ENCODE measurements at regions not wholly inside any gene's neighbourhood (a gene's known extent, or its start where the extent isn't known, plus 50 kb on each side); places are given as distances from the start of the nearest gene placed in this dataset.

DNA sequence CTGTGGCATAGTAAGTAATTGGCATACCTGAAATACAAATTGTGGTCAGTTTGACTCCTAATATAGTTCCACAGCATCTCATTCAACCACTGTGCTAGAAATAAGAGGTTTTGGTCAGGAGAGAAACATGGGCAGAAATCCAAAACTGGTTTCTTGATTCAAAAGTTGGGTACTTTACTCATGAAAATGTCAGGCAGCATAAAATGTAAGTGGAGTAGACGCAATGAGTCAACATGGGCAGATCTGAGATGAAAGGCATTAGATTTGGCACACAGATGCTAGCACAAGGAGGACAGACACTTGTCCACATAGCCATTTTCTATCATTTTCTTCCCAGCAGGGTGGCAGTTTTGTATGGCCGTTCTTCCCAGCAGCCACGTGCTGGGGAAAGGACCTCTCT, 255.8 kb upstream of the CDIN1 start:
- DNase-seq, result no peak

DNA sequence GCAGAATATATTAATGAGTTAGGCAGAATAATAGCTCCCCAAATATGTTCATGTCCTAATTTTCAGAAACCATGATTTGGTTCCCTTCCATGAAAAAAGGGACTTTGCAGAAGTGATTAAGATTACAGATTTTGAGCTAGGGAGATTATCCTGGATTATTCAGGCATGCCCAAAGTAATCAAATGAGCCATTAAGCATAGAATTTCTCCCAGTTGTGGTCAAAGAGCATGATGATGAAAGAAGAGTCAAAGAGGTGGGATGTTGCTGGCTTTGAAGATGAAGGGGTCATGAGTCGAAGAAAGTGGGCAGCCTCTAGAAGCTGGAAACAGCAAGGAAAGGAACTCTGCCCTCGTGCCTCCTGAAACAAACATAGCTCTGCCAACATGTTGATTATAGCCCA, 254.2 kb upstream of the CDIN1 start:
- no peak for DNase-seq

DNA sequence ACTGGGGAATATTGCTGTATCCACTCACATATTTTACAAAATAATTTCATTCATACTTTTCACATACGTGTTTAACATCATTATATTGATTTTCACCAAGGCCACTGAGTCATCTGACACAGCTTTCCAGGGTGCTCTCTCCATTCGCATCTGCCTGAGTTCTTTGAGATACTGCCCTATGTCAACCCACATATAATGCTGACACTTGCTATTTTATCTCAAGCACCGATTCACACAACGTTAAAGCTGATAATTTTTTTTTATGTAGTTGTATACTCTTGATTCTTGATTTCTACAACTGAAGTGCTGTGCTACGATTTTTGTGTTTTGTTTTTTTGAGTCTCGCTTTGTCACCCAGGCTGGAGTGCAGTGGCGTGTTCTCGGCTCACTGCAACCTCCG, 249.8 kb upstream of the CDIN1 start:
- DNase-seq, result no peak

DNA sequence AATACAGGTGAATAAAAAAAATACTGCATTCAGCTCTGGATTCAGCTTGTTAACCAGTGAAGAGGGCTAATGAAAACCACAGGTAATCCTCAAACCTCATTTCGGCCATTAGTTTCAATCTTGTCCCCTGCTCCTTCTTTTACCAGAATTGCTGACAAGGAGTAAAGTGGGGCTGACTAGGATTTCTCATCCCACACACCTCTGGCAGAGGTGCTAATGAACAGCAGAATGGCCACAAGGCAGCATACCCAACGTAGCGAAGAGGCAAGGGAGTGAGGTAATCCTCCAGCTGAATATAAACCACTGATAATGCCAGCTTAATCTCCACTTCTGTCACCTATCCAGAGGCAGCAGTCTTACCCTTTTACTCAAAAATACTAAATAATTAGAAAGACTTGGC, 248.8 kb upstream of the CDIN1 start:
- no peak for DNase-seq

DNA sequence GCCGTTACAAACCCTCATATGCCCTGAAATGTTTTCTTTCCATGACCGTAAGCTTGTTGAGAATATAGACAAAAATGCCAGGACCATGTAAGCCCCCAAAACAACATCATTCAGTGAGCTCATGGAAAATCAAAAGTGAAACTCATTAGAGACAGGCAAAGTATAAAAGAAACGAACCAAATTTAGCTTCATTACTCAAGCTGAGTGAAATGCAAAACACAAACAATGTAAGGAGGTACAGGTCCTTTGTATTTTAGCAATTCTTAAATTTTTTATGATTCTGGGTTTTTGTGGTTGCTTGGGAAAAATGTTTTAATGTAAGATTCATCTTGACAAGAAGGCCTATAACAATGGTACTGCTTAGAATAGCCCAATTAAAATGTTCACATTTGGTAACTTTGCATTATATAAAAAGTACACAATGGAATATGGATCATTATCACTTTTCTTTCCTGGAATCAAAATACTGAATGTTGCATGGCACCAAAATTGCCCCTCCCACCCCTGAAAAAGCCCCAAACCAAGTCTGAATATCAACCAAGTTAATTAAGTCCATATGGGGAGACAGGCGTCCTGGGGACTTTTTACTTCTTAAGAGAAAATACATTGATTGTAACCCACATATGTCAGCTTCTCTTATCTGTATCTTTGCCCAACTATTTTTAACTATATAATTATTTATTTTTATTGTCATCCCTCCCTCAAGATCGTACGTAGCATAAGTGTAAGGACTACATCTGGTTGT, 247.7 kb upstream of the CDIN1 start:
- DNase-seq, result no peak

DNA sequence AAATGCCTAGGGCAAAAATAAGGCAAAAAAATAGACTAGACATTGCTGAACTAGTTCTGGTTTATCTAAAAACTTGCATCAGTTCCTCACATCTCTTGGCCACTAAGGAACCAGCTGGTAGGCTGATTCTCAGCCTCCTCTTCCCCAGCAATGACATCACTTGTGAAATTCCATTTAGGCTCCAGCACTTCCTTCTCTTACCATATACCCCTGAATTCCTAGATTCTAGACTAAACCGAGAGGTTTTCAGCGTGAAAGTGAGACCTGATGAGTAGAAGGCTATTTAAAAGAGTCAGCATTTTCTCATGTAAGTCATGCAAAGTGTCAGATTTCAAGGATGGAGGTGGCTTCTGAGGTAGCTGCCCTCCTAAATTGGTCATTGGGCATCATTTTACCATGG, 247.1 kb upstream of the CDIN1 start:
- DNase-seq, result no peak

DNA sequence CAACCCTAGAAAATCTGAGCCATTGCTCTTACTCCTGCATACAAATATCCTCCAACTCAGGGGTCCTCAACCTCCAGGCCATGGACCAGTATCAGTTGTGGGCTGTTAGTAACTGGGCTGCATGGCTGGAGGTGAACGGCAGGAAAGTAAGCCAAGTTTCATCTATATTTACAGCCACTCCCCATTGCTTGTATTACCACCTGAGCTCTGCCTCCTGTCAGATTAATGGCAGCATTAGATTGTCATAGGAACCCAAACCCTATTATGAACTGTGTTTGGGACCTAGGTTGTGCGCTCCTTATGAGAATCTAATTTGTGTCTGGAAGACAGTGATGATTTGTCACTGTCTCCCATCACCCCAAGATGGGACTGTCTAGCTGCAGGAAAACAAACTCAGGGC, 246.5 kb upstream of the CDIN1 start:
- DNase-seq, result no peak

DNA sequence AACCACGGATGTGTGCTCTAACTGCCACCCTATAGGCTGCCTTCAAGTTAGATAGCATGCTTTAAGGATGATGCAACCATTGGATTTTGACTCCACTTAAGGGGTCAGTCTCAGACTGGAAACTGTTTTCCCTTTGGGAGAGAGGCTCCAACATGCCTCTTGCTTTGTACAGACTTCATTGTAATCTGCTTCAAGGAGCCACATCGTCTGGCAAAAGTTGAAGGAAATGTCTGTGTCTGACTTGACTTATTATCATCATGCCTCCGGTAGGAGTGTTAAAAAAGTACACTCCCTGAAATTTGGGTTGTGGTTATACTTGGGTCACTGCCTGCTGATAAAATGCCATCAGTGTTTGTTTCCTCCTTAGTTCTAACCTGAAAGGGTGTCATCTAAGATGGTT, 245.4 kb upstream of the CDIN1 start:
- no peak for DNase-seq

DNA sequence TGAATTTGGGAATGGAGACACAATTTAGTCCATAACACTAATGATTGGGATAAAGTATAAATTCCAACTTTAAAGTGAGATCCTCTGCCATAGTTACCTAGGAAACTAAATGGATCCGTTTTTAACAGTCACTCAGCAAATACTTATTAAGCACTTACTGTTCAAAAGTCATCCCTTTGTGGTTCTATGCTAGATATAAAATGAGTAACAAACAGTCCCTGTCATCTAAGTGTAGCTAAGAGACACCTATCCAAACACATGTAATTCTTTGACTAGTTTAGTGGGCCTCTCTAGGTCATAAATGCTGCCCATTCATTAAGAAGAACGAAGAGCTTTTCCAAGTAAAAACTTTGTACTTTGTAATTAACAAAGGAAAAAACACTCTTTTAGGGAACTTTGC, 244.2 kb upstream of the CDIN1 start:
- no peak for DNase-seq

DNA sequence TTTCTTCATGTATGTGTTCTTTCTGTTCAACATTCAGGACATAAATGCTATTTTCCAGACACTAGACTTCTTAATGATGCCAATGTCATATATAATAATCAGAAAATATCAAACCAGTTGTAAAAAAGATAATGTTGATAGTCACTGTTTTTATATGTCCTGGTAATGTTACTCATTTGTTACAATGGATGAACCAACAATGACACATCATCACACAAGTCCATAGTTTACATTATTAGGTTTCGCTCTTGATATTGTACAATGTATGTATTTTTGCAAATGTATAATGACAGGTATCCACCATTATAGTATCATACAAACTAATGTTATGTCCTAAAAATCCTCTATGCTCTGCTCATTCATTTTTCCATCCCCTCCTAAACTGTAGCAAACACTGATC, 243.8 kb upstream of the CDIN1 start:
- DNase-seq, result no peak

DNA sequence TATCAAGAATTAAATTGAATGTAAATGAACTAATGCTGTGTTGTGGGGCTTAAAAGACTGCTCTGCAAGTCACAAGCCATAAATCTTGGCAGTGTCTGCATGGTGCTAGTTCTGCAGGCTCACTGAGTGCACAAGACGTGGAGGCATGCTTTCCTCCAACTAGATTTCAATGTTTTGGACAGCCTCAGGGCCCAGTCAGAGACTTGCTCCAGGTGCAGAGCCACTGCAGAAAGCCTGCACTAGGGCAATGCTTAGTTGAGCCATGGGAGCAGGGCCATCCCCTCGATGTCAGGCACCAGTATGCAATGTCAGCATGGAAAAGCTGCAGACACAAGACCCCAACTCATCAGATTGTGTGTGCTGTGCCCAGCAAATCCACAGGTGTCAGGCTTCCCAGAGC, 234.5 kb upstream of the CDIN1 start:
- DNase-seq, result no peak

DNA sequence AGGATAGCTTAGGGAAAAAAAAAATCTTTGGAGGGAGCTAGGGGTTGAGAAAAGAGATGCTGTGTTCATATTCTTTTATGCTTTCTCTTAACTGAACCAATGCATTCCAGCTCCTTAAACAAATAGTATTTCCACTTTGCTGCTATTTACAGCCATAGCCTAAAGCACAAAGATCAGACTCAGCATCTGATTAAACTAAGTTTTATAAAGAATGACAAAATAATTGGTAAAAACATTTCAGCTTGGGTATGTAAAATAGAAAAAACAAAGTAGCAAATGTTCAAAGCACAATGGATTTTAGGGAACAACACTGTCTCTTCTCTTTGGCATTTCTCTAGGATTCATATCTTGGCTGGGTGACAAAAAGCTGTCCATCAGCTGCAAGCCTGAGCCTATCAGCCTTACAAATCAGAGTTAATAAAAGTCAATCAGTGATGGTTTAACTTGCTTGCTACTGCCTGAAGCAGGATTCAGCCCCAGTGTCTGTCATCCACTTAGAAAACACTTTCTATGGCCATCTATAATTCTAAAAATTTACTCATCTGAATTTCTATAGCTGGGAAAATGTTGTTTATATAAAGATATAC, 232.1 kb upstream of the CDIN1 start:
- DNase-seq, result no peak

DNA sequence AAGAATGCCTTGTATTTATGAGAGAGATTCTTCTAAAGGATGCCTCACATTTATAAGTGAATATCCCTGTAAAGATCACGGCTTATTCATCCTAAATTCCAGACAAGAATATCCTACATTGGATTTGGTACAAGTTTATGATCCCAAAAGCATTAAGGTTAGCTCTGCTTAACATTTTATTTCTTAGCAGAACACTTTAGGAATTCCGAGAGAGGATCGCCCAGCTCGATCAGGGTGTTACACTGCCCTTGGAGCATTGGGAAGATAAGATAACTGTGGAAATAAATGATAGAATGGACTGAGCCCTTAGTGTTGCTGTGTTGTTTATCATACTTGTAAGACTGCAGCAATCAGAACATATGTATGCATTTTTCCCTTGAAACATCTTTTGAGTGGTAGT, 223.0 kb upstream of the CDIN1 start:
- DNase-seq, result no peak

DNA sequence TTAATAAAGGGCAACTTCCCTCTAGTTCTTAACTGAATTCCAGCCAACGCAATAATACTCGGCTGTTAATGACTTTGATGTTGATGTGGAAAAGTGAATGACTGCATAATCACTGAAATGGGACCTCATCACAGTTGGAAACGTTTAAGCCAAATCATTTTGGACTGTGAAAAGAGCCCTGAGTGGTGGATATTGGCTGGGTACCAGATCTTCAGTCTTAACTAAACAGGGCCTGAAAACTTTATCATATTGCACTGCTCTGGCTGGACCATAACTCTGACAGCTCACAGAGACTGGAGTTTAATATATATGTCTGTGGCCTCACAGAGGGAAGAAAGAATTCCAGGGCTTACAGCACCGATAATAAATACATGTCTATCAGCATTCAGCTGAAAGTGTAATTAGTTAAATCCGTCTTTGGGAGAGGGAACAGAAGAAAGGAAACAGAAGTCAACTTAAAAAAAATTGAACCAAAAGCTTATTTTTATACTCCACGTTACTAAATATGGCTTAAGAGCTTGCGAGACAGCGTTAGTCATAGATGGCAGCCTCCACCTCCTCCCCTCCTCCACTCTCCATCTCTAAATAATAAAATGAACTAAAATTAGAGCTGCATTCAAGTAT, 222.3 kb upstream of the CDIN1 start:
- DNase-seq, result no peak

DNA sequence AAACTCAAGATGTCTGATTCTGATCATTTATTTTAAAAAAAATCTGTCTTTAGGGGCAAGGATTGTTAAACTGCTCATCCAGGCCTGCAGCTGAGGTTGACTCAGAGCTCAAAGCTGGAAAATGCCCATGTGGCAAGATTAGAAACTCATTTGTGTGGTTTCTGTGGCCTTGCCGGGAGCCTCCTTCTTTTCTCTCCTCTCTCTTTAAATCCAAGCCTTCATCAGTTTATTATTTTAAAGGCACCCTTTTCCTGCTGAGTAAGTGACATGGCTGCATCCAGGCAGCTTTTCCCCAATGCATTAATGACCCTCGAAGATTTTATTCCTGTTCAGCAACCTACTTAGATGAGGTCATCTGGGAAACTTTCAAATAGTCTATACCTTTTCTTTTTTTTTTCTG, 221.3 kb upstream of the CDIN1 start:
- no peak for DNase-seq

DNA sequence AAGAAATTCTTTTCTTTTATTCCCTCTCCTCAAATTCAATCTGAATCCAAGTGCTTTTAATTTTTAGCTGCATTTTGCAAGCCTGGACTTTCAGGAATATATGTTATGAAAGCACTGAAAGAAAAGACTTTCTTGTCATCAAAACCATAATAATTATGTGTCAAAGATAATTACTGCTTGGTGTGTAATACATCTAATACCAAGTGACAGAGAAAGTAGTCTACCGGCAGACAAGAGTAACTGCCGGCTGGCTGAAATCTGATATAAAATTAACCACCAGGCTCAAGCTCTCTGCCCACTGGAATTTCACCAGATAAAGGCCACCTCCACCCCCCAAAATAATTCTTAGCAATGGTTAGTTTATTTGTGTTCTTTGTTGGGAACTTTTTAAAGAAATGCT, 220.9 kb upstream of the CDIN1 start:
- DNase-seq, result no peak

DNA sequence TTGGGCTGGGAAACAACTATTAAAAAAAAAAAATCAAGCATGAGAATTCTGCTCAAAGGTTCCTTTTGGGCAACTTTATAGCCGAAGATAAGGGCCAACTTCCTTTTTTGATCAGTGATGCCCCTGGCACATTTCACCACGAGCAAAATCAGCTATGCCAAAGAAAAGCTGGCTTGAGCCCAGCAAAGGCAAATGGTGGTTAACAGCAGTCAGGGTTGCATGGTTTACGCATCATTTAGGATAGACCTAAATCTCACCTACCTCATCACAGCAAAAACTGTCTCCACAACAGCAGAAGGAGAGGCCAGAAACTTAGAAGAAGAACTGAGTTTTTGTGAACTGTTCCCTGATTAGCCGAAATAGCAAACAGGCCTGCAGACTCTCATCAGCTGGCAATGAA, 220.1 kb upstream of the CDIN1 start:
- no peak for DNase-seq

DNA sequence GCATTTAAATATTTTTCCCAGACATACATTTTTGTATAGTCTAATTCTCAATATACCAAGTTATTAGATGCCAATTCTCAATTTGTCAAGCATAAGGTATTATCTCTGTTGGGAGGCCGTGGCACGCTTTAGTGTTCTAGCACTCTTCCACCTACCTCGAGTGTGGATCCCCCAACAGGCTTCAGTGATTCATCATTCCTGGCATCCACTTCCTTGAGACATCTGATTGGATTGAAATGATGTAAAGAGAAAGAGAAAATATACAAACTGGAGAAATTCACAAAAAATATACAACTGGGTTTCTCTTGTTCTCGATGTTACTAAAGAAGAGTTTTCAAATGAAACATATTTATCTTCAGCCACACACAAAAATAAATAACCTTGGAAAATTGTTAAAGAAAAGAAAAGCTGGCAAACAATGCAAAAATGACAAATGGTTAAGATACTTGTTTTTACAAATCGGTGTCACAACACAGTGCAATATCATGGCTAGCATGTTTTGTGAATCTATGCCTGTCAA, 218.0 kb upstream of the CDIN1 start:
- DNase-seq, result no peak

DNA sequence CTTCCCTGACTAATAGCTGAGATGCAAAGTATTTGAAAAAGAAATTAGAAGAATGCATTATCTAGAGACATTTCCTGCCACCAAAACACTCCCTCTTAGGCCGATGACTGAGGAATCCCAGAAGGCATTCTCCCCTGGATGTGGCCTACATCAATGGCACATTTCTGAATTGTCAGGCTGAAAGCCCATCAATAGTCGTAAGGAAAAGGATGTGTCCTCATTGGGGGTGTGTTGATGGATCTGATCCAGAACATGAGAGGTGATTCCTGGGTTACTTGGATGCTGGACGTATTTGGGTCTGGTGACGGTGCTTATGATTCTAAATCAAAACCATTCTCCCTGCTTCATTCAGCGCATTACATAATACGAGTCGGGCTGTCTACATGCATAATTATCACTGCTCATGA, 216.9 kb upstream of the CDIN1 start:
- DNase-seq, result no peak

DNA sequence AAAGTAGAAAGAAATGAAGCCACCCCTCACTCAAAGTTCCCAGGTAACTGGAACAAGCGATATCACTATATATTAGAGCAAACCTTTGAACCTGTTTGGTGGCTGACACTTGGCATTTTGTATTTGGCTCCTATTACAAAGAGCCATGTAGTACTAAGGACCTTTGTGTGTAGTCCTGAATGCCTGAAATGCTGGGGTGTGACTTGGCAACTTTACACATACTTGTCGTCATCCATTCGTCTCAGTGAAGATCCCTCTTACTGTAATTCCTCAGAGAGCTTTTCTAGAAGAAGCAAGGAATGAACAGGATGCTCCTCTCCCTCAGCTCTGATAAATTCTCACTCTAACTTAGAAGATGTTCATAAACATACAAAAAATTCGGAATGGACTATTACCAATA, 216.1 kb upstream of the CDIN1 start:
- no peak for DNase-seq

DNA sequence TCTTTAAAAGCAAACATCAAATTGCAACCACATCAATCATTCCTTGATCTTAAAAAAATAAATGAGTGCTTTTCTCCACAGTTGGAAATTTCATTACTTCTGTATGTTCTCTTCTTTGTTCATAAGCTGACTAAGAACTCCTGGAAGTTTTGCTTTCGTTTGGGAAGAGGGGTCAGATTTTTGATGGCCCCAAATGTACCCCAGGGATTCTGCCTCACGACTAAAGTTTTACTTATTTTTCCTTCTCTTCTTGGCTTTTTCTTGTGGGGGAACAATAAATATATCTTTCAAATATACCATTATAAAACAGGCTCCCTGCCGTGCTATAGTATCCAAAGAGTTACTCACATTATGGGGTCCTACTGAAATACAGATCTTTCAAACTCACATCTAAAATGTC, 215.0 kb upstream of the CDIN1 start:
- DNase-seq, result no peak

DNA sequence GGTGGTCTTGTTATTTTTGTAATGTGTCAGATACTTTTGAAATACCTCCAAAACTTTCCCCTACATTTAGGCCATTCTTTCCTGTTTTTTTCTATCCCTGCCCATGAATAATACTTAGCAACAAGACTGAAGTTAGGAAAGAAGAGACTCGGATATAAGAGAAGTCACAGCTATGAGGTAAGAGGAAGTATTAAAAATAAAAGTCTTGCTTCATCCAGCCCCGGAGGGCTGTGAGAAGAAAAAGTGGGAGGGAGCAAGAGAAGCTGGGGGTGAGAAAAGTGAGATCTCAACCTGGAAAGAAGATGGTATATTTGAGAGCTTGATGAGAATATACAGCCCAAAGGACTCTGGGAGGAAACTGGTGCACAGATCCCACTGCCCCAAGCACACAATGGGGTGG, 213.5 kb upstream of the CDIN1 start:
- DNase-seq, result no peak

DNA sequence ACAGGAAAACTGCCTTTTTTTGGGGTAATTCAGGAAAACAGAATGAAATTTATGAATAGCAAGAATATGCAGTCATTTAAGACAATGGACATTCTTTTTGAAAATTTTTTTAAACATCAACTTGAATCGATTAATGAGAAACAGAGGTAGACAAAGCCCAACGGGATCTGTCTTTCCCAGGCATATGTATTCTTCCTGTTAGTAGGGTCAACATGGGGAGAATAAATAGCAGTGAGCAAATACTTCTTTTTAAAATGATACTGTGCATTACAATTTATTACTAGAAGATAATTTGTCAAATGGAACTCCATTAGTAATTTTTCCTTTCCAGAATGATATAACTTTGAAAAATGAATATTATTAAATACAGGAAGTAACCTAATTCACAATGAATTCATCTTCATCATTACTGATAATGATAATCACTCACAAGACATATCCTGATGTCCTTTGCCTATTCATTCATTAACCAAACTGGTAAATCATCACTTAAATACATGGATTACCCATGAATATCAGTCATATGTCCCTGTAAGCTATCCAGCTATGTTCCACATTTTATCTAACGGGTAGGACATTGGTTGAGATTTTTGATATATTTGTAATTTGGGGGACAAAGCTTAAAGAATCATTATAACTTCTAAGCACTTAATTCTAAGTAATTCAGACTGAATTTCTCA, 209.2 kb upstream of the CDIN1 start:
- no peak for DNase-seq

DNA sequence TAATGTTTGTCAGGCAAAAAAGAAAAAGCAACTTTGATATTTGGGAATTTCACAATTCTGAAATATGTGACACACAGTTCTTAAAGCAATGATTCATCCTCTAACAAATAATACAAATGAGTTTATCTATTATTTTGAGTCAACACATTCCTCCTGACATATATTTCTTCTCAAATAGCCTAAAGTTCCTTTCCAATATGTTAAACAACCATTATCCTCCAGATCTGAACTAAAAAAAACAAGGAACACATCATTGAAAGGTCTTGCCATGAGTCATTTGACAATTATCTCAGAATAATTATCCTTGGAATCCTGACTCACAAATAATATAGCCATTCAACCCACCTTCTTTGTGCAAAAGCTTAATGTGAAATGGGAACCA, 208.7 kb upstream of the CDIN1 start:
- DNase-seq, result no peak

Data from NCI-H146 (cell line).